RKO (cell line): ENCODE measurements at regions not wholly inside any gene's neighbourhood (a gene's known extent, or its start where the extent isn't known, plus 50 kb on each side); places are given as distances from the start of the nearest gene placed in this dataset.

Source experiments
- DNase-seq: peaks from one replicate; pipeline ENCODE4 v3.0.0-alpha.2; 2016; ENCODE audit warnings: low spot score

DNA sequence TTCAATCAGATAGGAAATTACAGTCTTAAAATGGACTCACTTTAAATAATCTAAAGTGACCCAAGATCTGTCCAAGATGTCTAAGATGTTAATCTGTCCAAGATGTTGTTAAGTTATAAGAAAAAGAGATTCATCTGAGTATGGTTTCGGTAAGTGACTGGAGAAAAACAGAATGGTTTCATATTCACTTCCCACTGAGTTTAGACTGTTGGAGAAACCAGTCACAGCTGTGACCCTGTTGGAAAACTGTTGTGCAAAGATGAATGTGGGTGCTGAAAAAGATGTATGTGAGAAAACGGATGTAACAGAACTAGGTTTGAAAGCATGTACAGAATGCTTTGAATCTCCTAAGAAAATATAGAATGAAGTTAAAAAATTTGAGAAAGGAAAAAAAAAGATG, 325.9 kb downstream of the COL12A1 start:
- no peak for DNase-seq

- DNase-seq, result no peak
Measured at GRCh38 chr6:74879234-74879633, 326.6 kb downstream of the COL12A1 start.

GRCh38 chr6:74875193-74875592, 330.7 kb downstream of the COL12A1 start:
- no peak for DNase-seq

GRCh38 chr6:74872754-74873476, 332.9 kb downstream of the COL12A1 start:
- DNase-seq, result no peak

DNA sequence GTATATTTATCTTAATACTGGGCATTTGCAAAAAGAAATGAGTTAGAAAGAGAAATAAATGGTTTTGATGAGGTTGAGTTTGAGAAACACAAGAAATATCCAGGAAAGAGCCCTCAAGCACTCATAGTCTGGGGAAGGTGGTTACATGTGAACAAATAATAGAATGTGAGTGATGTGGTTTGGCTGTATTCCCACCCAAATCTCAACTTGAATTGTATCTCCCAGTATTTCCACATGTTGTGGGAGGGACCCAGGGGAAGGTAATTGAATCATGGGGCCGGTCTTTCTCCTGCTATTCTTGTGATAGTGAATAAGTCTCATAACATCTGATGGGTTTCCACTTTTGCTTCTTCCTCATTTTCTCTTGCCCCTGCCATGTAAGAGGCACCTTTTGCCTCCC, 334.1 kb downstream of the COL12A1 start:
- no peak for DNase-seq

- peak; percentile 38 for DNase-seq
Measured at GRCh38 chr6:74870403-74870802, 335.4 kb downstream of the COL12A1 start.

DNA sequence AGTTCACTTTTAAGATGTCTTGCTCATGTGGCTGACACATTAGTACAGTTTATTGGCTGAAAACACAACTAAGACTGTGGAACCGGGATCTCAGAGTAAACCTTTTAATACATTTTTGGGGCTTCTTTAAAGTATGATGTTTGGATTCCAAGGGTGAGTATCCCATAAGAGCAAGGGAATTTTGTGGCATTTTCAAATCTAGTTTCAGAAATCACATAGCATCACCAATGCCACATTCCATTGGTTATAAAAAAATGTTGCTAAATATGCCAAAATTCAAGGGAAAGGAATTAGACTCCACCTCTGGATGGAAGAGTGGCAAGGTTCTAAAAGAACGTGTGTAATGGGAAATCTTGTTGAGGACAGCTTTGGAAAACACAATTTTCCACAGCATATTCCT, 338.6 kb downstream of the COL12A1 start:
- DNase-seq, result no peak

DNA sequence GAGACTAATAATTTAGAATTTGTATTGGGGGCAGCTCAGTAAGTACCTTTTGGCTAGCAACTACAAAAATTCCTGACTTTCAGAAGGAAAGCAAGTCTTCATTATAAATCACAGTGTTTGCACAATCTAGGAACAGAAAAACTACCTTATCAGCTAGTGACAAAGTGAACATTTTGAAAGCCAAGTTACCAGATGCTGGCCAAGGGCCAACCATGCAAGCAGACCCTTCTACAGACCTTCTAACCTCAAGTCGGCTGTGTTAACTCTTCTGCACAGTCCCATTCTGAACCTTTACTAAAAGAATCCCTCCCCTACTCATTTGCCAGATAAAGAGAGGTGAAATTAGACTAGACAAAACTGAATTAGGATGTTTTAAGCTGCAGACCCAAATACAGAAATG, 341.9 kb downstream of the COL12A1 start:
- no peak for DNase-seq

DNA sequence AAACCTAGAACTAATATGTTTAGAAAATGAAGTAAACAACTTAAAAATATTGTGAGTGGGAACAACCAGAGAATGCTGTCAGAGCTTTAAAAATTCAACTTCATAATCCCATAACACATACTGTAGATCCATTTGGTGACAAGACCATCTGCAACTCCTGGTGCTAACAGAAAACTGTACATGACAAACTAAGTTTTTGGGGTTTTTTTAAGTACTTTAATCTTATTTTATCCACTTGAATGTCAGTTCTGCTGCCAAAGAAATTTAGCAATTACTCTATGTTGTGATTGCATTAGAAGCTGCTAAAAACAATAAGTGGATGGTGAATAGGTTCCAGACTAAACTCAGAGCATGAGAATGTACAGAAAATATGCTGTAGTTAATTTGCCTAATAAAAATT, 345.4 kb downstream of the COL12A1 start:
- DNase-seq, result no peak

GRCh38 chr6:74857157-74857556, 348.7 kb downstream of the COL12A1 start:
- no peak for DNase-seq

GRCh38 chr6:74853991-74854390, 351.9 kb downstream of the COL12A1 start:
- no peak for DNase-seq

DNA sequence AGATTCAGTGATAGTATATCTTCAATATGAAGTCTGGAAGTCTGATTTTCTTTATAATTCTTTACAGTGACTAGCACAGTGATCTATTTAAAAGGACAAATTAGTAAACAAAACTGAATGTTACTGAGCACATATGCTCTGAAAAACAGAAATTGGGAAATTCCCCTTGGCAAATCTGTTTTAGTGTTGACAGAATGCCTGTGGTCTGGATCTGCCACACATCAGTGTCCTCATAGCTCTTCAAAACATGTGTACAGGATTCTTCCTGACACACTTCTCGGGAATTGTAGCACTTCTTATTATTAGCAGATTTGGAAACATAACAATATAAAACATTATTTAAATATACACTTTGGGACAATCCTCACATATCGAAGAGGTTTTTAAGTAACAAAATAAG, 354.3 kb downstream of the COL12A1 start:
- DNase-seq, result no peak

DNA sequence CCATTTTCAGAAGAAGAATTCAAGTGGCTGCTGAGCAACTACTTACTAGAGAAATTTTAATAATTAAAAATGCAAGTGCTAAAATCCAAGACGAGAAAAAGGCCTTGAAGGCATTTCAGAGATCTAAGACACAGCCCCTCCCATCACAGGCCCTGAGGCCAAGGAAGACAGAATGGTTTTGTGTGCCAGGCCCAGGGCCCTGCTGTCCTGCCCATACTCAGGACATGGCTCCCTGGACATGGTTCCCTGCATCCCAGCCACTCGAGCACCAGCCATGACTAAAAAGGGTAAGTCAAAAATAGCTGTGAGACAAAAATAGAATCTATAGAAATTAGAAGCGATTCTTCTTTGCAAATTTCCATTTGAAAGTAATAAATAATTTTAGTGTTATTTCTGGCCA, 364.9 kb downstream of the COL12A1 start:
- DNase-seq, result no peak

GRCh38 chr6:74834967-74835366, 370.9 kb downstream of the COL12A1 start:
- DNase-seq, result no peak

DNA sequence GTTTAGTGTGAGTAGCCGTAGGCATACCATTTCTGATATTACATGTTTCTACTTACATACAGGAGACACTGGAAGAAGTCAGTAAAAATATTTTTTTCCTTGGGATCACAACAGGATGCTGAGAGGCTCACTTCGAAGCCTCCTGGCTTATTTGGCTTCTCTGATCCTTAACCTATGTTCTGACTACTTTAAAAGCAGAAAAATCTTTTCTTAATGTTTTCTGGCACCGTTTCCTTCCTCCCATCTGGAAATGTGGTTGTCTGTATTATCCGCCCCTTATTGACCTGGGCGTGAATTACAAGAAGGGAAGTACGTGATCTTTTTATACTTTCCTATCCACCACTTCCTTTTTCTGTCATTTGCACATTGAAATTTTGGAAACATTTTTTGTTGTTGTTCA, 379.6 kb downstream of the COL12A1 start:
- DNase-seq, result no peak

DNA sequence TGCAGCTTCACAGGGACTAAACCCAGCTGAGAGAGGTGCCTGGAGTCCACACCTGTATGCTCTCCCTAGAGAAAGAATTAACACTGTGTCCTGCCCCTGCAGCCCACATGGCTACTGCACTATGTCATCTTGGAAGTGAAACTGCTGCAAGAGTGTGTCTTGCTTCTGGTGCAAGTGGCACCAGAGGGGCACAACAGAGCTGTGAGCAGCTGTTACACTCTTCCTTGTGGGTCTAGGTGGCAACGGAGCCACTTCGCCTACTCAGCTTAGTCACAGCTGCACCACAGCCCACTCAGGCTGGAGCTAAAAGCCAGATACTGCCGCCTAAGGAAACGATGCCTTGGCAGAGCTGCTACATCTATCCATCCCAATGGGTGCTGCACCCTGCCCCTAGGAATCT, 391.4 kb downstream of the COL12A1 start:
- DNase-seq, result no peak

- DNase-seq, result no peak
Measured at GRCh38 chr6:74807674-74808073, 398.2 kb downstream of the COL12A1 start.

DNA sequence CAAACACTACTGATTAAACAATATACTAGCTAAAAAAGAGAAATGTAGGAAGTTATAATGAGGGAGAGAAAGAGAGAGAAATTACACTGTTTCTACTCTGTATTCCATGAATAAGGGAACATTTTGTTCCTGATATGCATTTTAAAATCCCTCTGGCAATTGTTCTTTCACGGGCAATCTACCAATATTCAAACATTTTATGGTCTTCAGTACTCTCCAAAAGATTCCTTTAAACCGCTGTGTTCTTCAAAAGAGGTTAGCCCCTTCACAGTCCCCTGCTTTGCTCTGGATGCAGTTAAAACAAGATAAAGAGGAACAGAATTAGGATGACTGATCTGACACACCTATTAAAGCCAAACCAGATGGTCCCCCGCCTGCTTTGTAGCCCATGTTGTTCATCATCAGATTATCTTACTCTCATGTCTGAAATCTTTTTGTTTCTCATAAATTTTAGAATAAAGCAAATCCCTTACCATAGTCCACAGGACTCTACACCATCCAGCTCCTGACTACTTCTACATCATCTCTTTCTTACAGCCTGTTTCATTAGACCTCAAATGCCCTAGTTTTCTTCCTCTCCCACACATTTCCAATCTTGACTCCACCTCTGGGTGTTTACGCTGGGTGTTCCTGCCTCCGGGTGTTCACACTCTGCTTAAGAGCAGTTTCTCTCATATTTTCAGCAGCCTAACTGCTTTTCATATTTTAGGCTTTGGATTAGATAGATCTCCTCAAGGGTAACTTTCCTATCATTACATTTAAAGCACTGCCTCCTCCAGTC, 399.7 kb downstream of the COL12A1 start:
- DNase-seq, result no peak

DNA sequence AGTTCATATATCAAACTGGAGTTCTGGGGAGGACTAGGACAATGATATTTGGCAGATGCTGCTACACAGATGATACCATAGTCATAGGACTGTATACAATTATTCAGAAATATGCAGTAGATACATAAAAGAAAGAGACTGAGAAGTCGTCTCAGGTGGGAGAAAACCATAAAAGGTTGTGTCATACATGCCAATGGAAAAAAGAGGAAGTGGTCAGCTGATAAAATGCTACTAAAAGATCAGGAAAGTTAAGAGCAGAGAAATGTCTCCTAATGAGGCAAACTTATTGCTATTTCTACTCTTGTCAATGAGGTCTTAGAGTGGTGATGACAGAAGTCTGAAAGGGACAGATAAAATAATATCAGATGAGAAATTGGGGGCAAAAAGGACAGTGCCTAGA, 407.6 kb downstream of the COL12A1 start:
- no peak for DNase-seq

GRCh38 chr6:74785236-74785635, 420.6 kb downstream of the COL12A1 start:
- no peak for DNase-seq

DNA sequence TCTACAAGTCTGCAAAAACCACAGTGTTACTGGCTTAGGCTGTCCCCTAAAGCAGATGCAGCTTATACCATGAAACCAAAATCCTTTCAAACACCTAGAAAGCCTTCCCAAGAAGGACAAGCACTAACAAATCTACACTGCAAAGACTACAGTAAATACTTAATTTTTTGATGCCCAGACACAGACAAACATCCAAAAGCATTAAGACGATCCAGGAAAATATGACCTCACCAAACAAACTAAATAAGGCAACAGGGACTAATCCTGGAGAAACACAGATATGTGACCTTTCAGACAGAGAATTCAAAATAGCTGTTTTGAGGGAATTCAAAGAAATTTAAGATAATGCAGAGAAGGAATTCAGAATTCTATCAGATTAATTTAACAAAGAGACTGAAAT, 423.5 kb downstream of the COL12A1 start:
- DNase-seq, result no peak

GRCh38 chr6:74780831-74781230, 425.0 kb downstream of the COL12A1 start:
- DNase-seq, result no peak

DNA sequence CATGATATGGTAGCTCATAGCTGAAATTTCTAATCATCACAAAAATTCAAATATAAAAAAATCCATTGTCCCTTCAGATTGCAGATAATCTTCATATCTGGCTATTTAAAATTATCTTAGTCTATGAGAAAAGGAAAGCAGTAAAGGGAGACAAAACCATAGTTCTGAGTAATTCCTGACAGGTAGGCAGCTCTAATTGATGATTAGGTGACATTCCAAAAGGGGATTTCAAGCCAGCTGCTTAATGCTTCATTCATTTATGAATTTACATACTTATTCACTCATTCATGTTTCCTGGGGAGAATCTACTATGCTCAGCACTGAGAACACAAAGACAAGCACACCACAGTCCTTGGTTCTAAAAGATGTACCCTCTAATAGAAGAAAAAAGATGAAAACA, 437.1 kb downstream of the COL12A1 start:
- DNase-seq, result no peak

DNA sequence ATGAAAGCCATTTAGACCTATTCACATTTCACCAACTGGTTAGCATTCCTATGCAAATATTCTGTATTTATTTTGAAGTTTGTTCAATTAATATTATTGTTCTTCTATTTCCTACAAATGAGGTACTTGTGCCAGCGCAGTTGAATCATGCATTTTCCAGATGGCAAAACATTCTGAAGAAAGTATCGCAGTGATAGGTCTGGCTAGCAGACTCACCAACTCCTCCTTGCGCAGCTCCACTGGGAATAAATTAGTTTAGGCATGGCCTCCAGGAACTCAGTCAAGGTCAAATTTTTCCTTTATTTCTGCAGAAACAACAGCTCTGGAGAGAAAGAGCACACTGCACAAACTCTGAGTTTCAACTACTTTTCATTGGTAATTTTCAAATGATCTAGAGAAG, 437.7 kb downstream of the COL12A1 start:
- DNase-seq, result no peak
